Fibroblast of peridontal ligament (primary cell): ENCODE measurements at regions not wholly inside any gene's neighbourhood (a gene's known extent, or its start where the extent isn't known, plus 50 kb on each side); places are given as distances from the start of the nearest gene placed in this dataset.

Experiments
- DNase-seq: peaks from one replicate; pipeline ENCODE4 v3.0.0-alpha.2; 2010; ENCODE audit errors: extremely low read depth

DNA sequence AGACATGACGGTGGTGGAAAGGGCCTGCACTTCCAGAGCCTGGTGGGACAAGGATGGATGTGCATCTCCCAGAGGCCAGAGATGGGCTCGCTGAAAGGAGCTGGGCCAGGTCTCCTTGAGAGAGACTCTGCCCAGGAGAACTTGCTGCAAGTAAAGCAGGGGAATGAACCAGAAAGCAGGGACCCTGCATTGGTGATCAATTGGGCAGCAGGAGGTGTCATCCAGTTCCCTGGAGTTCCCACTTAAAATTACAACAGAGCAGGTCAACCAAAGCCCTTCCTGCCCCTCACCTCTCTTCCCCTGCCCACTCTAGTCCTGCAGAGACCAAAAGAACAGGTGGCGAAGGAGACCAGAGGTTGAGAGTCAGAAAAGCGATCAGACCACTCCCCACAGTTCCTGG, 69.7 kb upstream of the CAB39 start:
- no peak for DNase-seq

DNA sequence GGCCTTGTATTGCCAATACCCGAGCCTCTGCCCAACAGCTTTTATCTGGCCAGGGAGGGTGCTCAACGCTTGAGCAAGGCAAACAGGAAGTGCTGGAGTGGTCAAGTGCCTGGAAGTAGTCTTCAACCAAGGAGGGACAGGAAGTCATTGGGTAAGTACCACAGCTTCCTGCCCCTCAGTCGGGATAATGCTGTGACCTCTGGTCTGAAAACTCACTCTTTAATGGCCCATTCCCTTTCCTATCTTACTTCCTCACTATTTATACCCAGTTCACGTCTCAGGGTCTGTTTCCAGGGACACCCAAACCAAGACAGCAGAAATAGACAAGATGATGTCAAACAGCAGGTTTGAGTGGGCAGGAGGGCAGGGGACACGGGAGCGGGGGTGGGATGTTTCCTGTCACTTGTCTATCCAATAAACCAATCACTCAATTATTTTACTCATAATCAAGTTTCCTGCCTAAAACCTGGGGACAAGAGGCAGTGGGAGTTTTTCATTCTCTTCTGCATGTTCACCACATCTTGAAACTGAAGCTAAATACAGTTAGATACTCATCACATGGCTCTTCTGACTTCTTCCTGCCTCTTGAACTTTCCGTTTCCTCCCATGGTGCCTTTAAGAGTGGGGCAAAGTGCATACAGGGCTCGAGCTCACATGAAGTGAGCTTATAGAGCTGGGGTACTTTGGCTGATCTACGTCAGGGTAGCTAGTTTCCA, 68.9 kb upstream of the CAB39 start:
- no peak for DNase-seq

DNA sequence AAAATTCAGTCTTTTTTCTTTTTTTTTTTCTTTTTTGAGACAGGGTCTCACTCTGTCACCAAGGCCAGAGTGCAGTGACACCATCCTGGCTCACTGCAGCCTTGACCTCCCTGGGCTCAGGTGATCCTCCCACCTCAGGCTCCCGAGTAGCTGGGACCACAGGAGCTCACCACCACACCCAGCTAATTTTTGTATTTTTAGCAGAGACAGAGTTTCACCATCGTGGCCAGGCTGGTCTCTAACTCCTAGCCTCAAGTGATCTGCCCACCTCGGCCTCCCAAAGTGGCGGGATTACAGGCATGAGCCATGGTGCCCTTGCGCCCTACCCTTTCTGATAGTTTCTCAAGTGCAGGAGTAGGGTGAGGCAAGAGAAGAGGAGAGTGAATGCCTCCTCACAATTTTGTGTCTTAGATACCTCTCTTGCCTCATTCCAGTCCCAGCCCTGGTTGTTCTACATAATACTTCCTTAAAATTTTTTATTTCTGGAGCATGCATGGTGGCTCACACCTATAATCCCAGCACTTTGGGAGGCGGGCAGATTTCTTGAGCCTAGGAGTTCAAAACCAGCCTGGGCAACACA, 68.2 kb upstream of the CAB39 start:
- no peak for DNase-seq

DNA sequence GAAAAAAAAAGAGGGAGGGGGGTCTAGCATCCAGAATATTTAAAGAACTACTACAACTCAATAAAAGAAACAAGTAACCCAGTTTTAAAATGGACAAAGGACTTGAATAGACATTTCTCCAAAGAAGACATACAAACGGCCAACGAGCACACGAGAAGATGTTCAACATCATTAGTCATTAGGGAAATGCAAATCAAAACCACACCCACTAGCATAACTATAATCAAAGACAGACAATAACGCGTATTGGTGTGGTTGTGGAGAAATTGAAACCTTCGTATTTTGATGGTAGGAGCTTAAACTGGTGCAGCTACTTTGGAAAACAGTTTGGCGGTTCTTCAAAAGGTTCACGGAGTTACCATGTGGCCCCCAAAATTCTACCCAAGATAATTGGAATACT, 64.3 kb upstream of the CAB39 start:
- DNase-seq, result no peak

DNA sequence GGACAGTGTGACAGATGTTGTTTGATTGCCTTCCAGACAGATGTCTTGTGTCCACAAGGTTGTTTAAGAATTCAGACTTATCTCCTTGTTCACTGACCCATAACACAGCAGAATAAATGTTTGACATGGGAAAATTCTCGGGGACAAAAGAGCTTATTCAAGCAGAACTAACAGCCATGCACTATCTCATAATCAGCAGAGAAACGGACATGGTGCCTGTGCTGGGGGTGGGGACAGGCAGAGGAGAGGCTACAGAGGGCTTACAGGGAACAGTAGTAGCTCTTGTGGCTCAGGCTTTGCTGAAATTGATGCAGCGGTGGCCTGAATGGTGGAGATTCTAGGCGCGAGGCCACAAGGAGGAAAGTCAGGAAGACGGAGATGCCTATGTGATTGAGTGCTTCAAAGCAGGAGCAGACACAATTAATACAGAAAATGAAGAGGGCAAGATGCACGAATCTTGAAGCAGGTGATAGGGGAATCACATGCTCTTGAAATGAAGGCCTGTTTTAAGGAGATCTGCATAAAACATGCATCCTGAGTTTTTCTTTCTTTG, 62.0 kb upstream of the CAB39 start:
- DNase-seq, result no peak

DNA sequence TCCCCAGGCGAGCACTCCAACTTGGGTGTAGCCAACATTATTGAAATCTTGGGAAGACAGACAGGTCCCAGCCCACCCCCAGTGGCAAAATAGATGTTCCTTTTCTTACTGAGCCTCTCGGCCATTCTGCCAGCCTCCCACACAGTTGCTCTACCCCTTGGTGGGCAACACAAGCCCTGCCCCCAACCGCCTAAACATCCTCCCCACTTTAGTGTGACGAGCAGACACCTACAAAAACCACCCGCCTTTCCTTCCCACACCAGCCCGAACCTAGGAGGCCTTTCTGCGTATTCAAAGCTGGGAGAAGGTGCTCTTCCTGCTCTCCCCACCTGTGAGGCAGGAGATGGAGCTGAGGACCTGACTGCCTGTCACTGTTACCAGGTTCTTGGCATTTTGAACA, 58.6 kb upstream of the CAB39 start:
- no peak for DNase-seq

DNA sequence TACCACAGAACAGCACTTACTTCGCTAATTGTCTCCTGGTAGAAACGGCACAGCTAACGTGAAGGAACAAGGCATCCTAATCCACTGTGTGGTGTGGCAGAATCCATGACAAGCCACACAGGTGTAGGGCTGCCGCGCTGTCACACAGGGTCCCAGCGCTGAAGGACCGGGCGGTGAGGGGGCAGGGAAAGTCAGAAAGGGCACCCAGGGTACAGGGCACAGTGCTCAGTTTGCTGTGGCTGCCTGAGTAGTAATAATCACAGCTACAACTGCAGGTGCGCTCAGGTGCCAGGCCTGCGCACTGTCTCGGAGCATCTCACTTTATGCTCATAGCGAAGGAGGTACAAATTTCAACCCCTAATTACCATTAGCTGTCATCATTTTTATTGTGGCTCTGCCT, 55.2 kb upstream of the CAB39 start:
- DNase-seq, result no peak

DNA sequence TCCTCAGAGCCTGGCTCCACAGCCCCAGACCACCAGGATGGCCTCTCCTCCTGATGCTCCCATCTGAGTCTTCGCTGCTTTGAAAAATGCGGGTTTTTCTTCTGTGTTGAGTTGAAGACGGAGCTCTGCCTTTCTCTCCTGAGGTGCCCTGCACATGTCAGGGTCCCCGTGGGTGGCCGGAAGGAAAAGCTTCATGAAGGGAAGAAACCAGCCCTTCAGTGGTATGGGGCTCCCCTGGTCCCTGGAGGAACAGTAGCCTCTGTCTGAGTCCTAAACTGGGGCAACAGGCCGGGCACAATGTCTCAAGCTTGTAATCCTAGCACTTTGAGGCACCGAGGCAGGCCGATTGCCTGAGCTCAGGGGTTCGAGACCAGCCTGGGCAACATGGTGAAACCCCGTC, 54.7 kb upstream of the CAB39 start:
- DNase-seq, result no peak

DNA sequence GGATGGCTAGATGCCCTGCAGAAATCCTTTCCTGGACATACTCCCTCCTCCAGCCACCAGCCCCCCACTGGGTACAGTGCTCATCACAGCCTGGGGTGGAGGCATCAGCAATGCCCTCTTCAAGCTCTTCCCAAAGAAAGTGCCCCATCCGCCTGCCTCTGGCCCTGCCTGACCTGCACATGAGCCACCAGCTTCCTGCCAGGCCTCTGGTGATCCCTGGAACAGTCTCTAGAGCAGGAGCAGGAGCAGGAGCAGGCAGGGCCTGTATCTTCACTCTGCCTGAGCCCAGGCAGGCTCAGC, 54.1 kb upstream of the CAB39 start:
- no peak for DNase-seq

DNA sequence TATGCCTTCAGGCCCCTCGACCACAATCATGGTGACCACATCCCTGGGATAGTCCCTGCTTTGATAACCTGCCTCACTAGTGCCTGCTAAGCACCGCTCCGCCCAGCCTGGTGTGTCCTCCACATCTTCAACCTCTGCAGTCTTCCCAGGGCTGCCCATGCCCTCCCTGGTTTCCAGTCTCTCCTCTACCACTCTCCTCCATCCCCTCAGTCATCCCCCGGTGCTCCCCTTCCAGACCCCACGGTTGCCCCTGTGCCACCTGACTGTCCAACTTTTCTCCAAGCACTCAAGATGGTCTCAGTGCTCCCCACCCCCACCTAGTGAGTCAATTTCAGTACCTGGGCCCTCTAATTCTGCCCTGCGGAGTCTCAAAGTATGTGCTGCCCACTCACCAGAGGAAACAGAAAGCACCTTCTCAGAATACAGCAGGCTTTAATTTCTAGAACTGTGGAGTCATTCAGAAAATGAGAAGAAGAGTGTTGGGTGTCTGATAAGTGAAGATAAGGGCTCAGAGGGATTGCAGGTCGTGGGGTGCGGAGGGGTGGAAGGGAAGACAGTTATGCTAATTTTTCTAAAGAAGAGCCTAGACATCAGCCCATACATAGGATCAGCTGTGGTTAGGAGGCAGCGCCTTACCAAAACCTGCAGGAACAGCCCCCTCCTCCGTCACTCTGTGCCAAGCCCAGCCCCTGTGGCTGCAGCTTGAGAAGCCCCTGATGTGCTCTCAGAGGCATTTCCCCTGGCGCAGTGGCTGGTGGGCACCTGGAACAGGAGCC, 53.6 kb upstream of the CAB39 start:
- no peak for DNase-seq

DNA sequence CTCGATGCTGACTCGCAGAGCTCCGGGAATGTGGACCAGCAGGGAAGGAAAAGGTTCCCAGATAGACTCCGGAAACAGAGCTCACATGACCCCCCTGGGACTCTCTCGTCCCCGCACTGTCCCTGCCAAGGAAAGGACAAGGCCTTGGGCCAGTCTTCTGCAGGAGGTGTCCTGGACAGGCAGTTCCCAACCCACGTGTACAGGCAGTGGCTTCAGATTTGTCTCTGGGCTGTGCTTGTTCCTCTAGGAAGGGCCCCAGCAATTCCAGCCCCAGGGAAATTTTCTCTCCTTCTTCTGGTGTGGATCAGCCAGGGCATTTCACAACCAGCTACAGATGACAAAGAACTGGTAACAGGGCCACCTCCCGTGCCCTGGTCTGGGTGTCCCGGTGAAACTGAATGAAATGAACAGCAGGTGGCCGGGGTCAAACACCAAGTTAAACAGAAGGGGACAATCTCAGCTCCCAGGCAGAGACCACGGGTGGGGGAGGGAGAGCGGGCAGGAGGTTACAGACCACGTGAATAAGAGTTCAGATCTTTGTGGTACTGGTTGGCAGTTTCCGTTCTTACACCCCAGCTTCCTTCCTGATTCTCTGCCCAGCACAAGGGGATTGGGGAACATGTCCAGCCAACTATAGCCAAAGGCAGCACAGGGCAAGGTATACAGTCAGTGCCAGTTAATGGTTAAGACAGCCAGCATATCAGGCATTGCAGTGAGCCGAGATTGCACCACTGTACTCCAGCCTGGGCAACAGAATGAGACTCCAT, 52.2 kb upstream of the CAB39 start:
- no peak for DNase-seq

DNA sequence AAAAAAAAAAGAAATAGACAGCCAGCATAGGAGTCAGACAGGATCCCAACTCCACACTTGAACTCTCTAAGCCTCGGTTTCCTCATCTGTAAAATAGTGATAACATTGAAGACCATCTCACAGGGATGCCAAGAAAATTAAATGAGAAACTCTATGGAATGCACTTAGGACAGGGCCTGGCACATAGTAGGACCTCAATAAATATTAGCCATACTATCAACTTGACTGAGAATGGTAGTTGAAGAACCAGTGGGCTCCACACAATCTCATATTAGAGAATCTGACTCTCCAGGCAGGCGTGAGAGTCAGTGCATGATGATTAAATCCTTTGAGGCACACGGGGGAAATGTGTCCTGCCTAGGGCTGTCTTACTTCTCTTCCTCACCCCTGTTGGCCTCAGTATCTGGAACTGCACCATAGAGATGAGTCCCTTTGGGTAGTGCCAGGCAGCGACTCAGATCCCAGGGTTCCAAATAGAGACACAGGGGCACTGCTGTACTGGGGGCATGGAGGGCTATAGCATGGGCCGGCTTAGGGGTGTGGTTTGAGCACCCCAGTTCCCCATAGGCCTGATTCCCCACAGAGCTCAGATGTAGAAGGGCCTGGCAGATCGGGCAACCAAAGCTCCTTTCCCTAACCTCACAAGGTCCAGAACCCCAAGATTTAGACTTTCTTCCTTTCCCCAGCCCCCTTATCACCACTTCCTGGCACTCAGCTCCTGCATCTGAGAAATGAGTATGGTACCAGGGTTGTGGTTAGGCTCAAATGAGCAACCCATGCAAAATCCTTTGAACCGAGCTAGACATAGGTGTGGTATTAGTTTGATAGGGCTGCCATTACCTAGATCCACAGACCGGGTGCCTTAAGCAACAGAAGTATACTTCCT, 51.3 kb upstream of the CAB39 start:
- no peak for DNase-seq
